Hepatocyte (in vitro differentiated cells): ENCODE measurements at regions not wholly inside any gene's neighbourhood (a gene's known extent, or its start where the extent isn't known, plus 50 kb on each side); places are given as distances from the start of the nearest gene placed in this dataset.

Experiments
- EZH2 ChIP-seq: fragments of 200-600 bp; sonication (generic); IDR thresholded peaks from 2 replicates; pipeline ENCODE4 v1.6.1; 2016; ENCODE audit warnings: antibody characterized with exemption, mild to moderate bottlenecking, borderline replicate concordance
- EZH2phosphoT487 ChIP-seq: fragments of 200-600 bp; sonication (generic); IDR thresholded peaks from one replicate; pipeline ENCODE4 v1.6.1; 2018; ENCODE audit warnings: antibody characterized with exemption, mild to moderate bottlenecking, low read depth, moderate library complexity; ENCODE audit not compliant: unreplicated experiment, severe bottlenecking
- TF ChIP-seq, protein P1 (sequence below): fragments of 200-600 bp; sonication (generic); IDR thresholded peaks from 2 replicates; pipeline ENCODE4 v1.5.1; 2016; ENCODE audit warnings: antibody characterized with exemption, mild to moderate bottlenecking; ENCODE audit not compliant: poor library complexity

DNA sequence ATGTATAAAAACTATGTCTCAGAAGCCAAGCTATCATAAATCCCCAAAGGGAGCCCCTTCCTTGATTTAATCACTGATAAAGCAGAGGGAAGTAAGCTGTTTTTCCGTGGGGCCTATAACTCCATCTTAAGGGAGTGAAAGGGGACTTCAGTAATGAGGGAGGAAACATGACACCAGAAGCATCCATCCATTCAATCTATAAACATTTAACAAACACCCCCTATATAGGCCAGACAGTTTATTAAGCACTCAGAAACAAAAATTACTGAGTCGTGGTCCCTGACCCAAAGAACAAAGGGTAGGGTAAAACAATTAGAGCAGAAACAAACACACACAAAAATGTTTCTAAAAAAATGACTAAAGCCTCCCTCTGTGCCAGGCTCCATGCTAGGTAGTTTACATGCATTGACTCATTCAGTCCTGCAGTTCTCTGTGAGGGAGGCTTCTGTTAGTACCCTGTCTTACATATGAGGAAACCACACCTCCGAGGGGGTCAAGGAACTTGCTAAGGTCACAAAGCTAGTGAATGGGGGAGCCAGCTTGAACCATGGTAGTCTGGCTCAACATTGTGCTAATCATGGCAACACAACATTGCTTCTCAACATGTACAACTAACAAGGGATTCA is 472.1 kb downstream of the CDH2 start:
- TF ChIP-seq, protein P1, sequence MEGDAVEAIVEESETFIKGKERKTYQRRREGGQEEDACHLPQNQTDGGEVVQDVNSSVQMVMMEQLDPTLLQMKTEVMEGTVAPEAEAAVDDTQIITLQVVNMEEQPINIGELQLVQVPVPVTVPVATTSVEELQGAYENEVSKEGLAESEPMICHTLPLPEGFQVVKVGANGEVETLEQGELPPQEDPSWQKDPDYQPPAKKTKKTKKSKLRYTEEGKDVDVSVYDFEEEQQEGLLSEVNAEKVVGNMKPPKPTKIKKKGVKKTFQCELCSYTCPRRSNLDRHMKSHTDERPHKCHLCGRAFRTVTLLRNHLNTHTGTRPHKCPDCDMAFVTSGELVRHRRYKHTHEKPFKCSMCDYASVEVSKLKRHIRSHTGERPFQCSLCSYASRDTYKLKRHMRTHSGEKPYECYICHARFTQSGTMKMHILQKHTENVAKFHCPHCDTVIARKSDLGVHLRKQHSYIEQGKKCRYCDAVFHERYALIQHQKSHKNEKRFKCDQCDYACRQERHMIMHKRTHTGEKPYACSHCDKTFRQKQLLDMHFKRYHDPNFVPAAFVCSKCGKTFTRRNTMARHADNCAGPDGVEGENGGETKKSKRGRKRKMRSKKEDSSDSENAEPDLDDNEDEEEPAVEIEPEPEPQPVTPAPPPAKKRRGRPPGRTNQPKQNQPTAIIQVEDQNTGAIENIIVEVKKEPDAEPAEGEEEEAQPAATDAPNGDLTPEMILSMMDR: no peak
- no peak for TF ChIP-seq EZH2
- TF ChIP-seq EZH2phosphoT487: no peak
